22Rv1 (cell line): ENCODE measurements at regions not wholly inside any gene's neighbourhood (a gene's known extent, or its start where the extent isn't known, plus 50 kb on each side); places are given as distances from the start of the nearest gene placed in this dataset.

ENCODE experiments used
- ZFX ChIP-seq: fragments of 450-650 bp; IDR thresholded peaks from 2 replicates; pipeline ENCODE4 v1.6.1; 2017; ENCODE audit warnings: antibody characterized with exemption, borderline replicate concordance
- TF ChIP-seq, protein P1 (sequence below): fragments of 450-650 bp; IDR thresholded peaks from 2 replicates; pipeline ENCODE4 v1.5.1; 2017; ENCODE audit warnings: mild to moderate bottlenecking

DNA sequence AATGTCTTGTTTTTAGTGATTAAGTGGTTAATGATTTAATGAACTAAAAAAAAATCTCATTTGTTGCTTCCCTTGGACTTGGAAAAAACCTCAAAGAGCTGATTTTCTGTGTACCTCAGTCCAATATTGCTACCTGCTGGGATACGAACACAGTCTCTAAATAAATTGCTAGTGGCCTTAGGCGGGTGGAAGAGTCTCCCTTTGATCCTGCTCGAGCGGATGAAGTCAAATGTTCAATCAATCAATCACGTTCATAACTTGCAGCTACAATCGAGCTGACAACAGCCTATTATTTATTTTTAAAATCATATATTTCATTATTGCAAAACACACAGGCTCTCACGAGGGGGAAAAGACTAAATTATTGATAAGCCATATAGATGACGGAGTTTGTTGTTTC is 57.3 kb upstream of the HABP2 start:
- TF ChIP-seq, protein P1, sequence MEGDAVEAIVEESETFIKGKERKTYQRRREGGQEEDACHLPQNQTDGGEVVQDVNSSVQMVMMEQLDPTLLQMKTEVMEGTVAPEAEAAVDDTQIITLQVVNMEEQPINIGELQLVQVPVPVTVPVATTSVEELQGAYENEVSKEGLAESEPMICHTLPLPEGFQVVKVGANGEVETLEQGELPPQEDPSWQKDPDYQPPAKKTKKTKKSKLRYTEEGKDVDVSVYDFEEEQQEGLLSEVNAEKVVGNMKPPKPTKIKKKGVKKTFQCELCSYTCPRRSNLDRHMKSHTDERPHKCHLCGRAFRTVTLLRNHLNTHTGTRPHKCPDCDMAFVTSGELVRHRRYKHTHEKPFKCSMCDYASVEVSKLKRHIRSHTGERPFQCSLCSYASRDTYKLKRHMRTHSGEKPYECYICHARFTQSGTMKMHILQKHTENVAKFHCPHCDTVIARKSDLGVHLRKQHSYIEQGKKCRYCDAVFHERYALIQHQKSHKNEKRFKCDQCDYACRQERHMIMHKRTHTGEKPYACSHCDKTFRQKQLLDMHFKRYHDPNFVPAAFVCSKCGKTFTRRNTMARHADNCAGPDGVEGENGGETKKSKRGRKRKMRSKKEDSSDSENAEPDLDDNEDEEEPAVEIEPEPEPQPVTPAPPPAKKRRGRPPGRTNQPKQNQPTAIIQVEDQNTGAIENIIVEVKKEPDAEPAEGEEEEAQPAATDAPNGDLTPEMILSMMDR = no peak
- no peak for TF ChIP-seq ZFX
